NB4 (cell line): ENCODE measurements at regions not wholly inside any gene's neighbourhood (a gene's known extent, or its start where the extent isn't known, plus 50 kb on each side); places are given as distances from the start of the nearest gene placed in this dataset.

ENCODE experiments used
- MAX ChIP-seq: IDR thresholded peaks from 2 replicates; pipeline ENCODE4 v1.6.1; 2011; ENCODE audit warnings: low read depth, low read length
- MYC ChIP-seq: IDR thresholded peaks from 2 replicates; pipeline ENCODE4 v1.6.1; 2011; ENCODE audit warnings: low read depth, low read length
- POLR2A ChIP-seq: IDR thresholded peaks from 2 replicates; pipeline ENCODE4 v1.6.1; 2011; ENCODE audit warnings: mild to moderate bottlenecking; ENCODE audit not compliant: insufficient read length; ENCODE audit errors: extremely low read depth
- TF ChIP-seq, protein P1 (sequence below): IDR thresholded peaks from one replicate; pipeline ENCODE4 v1.5.1; 2012; ENCODE audit warnings: low read depth, low read length

DNA sequence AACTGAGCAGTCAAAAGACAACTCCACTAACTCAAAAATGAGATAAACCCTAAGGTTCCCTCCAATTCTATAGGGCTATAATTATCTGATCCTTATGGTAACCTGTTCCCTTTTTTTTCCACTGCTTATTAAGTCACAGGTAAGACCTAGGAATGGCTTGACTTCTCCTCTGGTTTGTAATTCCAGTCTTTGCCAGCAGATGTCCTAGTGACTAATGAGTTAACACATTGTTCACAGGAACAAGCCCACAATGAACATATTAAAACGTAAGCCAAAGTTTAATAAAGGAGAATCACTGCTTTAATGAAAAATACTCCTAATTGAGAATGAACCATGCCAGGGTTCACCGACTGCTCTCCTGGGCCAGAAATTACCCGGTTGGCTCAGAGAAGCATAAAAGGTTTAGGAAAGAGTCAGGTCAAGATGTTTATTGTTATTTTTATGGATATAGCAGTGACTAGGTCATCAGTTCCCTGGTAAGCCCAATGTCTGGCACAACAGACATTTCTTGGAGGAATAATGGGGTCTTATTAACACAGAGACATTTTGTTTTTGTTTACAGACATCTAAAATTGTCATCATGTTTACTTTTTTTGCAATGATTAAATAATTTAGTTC lies 120.1 kb downstream of the ELAPOR2 start:
- TF ChIP-seq POLR2A, result no peak
- TF ChIP-seq, protein P1, sequence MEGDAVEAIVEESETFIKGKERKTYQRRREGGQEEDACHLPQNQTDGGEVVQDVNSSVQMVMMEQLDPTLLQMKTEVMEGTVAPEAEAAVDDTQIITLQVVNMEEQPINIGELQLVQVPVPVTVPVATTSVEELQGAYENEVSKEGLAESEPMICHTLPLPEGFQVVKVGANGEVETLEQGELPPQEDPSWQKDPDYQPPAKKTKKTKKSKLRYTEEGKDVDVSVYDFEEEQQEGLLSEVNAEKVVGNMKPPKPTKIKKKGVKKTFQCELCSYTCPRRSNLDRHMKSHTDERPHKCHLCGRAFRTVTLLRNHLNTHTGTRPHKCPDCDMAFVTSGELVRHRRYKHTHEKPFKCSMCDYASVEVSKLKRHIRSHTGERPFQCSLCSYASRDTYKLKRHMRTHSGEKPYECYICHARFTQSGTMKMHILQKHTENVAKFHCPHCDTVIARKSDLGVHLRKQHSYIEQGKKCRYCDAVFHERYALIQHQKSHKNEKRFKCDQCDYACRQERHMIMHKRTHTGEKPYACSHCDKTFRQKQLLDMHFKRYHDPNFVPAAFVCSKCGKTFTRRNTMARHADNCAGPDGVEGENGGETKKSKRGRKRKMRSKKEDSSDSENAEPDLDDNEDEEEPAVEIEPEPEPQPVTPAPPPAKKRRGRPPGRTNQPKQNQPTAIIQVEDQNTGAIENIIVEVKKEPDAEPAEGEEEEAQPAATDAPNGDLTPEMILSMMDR, result peak; percentile 62
- no peak for TF ChIP-seq MAX
- TF ChIP-seq MYC, result no peak
